ENCODE measurements at regions not wholly inside any gene's neighbourhood (a gene's known extent, or its start where the extent isn't known, plus 50 kb on each side); places are given as distances from the start of the nearest gene placed in this dataset.
A peak's percentile ranks its signal among the peaks of the same experiment; 100 is the strongest.

GRCh38 chr4:31365006-31365690 lies 645.0 kb downstream of the PCDH7 start:
- DNase-seq (ENCODE audit: low spot score in 2 of 2), result no peak
- no peaks in the 10 kb centered on the region for H3K9me3 ChIP-seq
- H3K27ac ChIP-seq, result no peak overlapping the region
- no peaks in the 10 kb centered on the region for H3K36me3 ChIP-seq
- no peaks in the 10 kb centered on the region for H3K4me1 ChIP-seq
- TF ChIP-seq POLR2A (IDR thresholded peaks at IDR 0.05), result no peak
- TF ChIP-seq POLR2AphosphoS5 (IDR thresholded peaks at IDR 0.05), result no peak
- no peak for TF ChIP-seq CTCF (IDR thresholded peaks at IDR 0.05)
- intact Hi-C loops (cut with DNase I; ENCODE audit: low total_unique reads), result no loop called here
- H3K27me3 ChIP-seq, result no peaks in the 10 kb centered on the region
- H3K4me3 ChIP-seq, result no peak overlapping the region

GRCh38 chr4:31366041-31366440 lies 645.9 kb downstream of the PCDH7 start:
- no peak for DNase-seq (ENCODE audit: low spot score in 2 of 2)
- TF ChIP-seq POLR2AphosphoS5 (IDR thresholded peaks at IDR 0.05) (no peak), CTCF (IDR thresholded peaks at IDR 0.05) (no peak), POLR2A (IDR thresholded peaks at IDR 0.05) (no peak)
- Histone ChIP-seq H3K9me3 (no peaks in the 10 kb centered on the region), H3K4me1 (no peaks in the 10 kb centered on the region), H3K27me3 (no peaks in the 10 kb centered on the region), H3K4me3 (no peak overlapping the region), H3K27ac (no peak overlapping the region), H3K36me3 (no peaks in the 10 kb centered on the region)
- intact Hi-C loops (cut with DNase I; ENCODE audit: low total_unique reads), result no loop called here

- DNase-seq (ENCODE audit: low spot score in 2 of 2), result no peak
- intact Hi-C loops (cut with DNase I; ENCODE audit: low total_unique reads), result no loop called here
- H3K36me3 ChIP-seq, result no peaks in the 10 kb centered on the region
Observed at GRCh38 chr4:31370866-31371465, 650.8 kb downstream of the PCDH7 start.

GRCh38 chr4:31374256-31374960 lies 654.2 kb downstream of the PCDH7 start:
- H3K36me3 ChIP-seq, result no peaks in the 10 kb centered on the region
- no peaks in the 10 kb centered on the region for H3K9me3 ChIP-seq
- no peak overlapping the region for H3K4me3 ChIP-seq
- no peaks in the 10 kb centered on the region for H3K4me1 ChIP-seq
- intact Hi-C loops (cut with DNase I; ENCODE audit: low total_unique reads), result no loop called here
- no peak for DNase-seq (ENCODE audit: low spot score in 2 of 2)
- H3K27me3 ChIP-seq, result no peaks in the 10 kb centered on the region
- H3K27ac ChIP-seq, result no peak overlapping the region
- no peak for TF ChIP-seq POLR2AphosphoS5 (IDR thresholded peaks at IDR 0.05)
- TF ChIP-seq CTCF (IDR thresholded peaks at IDR 0.05), result no peak
- TF ChIP-seq POLR2A (IDR thresholded peaks at IDR 0.05), result no peak

More at GRCh38 chr4:31370866-31371465, 650.8 kb downstream of the PCDH7 start:
- Histone ChIP-seq H3K27me3 (no peaks in the 10 kb centered on the region), H3K27ac (no peak overlapping the region), H3K4me1 (no peaks in the 10 kb centered on the region), H3K4me3 (no peak overlapping the region), H3K9me3 (no peaks in the 10 kb centered on the region)
- TF ChIP-seq CTCF (IDR thresholded peaks at IDR 0.05), result peak; percentile 25 to 56 (median 42)
- TF ChIP-seq POLR2A (IDR thresholded peaks at IDR 0.05), result no peak
- TF ChIP-seq POLR2AphosphoS5 (IDR thresholded peaks at IDR 0.05), result no peak

- Histone ChIP-seq H3K9me3 (no peaks in the 10 kb centered on the region), H3K4me1 (no peaks in the 10 kb centered on the region), H3K27me3 (no peaks in the 10 kb centered on the region), H3K27ac (no peak overlapping the region), H3K4me3 (no peak overlapping the region), H3K36me3 (no peaks in the 10 kb centered on the region)
- DNase-seq (ENCODE audit: low spot score in 2 of 2), result no peak
- TF ChIP-seq CTCF (IDR thresholded peaks at IDR 0.05) (no peak), POLR2AphosphoS5 (IDR thresholded peaks at IDR 0.05) (no peak), POLR2A (IDR thresholded peaks at IDR 0.05) (no peak)
- intact Hi-C loops (cut with DNase I; ENCODE audit: low total_unique reads), result no loop called here
Observed at GRCh38 chr4:31375936-31376335, 655.8 kb downstream of the PCDH7 start.
